Smooth muscle cell (in vitro differentiated cells): ENCODE measurements at regions not wholly inside any gene's neighbourhood (a gene's known extent, or its start where the extent isn't known, plus 50 kb on each side); places are given as distances from the start of the nearest gene placed in this dataset.

ENCODE experiments used
- DNase-seq: peaks from one replicate; lab custom pipeline; 2025; ENCODE audit not compliant: unreplicated experiment; lab: John Stamatoyannopoulos, UW
- H2AFZ ChIP-seq: fragments of 200-600 bp; sonication (generic); 2 replicates; pipeline ENCODE4 v1.6.0; 2016; ENCODE audit warnings: antibody characterized with exemption, low read depth, mild to moderate bottlenecking
- H3F3A ChIP-seq: fragments of 200-600 bp; sonication (generic); 2 replicates; pipeline ENCODE4 v1.6.0; 2017; ENCODE audit warnings: antibody characterized with exemption, low read depth
- H3K27ac ChIP-seq: fragments of 200-600 bp; sonication (generic); 2 replicates; pipeline ENCODE4 v1.5.1; 2016; ENCODE audit warnings: low read depth, mild to moderate bottlenecking
- H3K27me3 ChIP-seq: fragments of 200-600 bp; sonication (generic); 2 replicates; pipeline ENCODE4 v1.6.1; 2016; ENCODE audit warnings: low read depth, mild to moderate bottlenecking
- H3K36me3 ChIP-seq: fragments of 200-600 bp; sonication (generic); 2 replicates; pipeline ENCODE4 v1.5.1; 2016; ENCODE audit warnings: low read depth
- H3K4me1 ChIP-seq: fragments of 200-600 bp; sonication (generic); 2 replicates; pipeline ENCODE4 v1.5.1; 2016; ENCODE audit warnings: low read depth
- H3K4me2 ChIP-seq: fragments of 200-600 bp; sonication (generic); 2 replicates; pipeline ENCODE4 v1.6.0; 2016; ENCODE audit warnings: mild to moderate bottlenecking
- H3K4me3 ChIP-seq: fragments of 200-600 bp; sonication (generic); 2 replicates; pipeline ENCODE4 v1.5.1; 2016; ENCODE audit warnings: mild to moderate bottlenecking
- H3K79me2 ChIP-seq: fragments of 200-600 bp; sonication (generic); 2 replicates; pipeline ENCODE4 v1.6.0; 2016; ENCODE audit warnings: low read depth, mild to moderate bottlenecking
- H3K9ac ChIP-seq: fragments of 200-600 bp; sonication (generic); 2 replicates; pipeline ENCODE4 v1.6.0; 2016; ENCODE audit warnings: low read depth
- H3K9me3 ChIP-seq: fragments of 200-600 bp; sonication (generic); replicated peaks from 2 replicates; pipeline ENCODE4 v1.5.1; 2016; ENCODE audit warnings: low read depth
- H4K20me1 ChIP-seq: fragments of 200-600 bp; sonication (generic); 2 replicates; pipeline ENCODE4 v1.6.0; 2016; ENCODE audit warnings: low read depth
- CTCF ChIP-seq: fragments of 200-600 bp; sonication (generic); IDR thresholded peaks from 2 replicates; pipeline ENCODE4 v1.5.1; 2017; ENCODE audit warnings: borderline replicate concordance, mild to moderate bottlenecking, antibody characterized with exemption; ENCODE audit not compliant: insufficient read depth, poor library complexity, severe bottlenecking
- whole genome bisulfite sequencing: methylation state at CpG from one replicate; pipeline ENCODE4 v1.1.7; 2016; ENCODE audit warnings: low lambda C conversion rate; 5-methylcytosine and 5-hydroxymethylcytosine counted together

GRCh38 chr13:107091428-107091827, 523.5 kb upstream of the ARGLU1 start:
- WGBS = 89% methylated on average over 2 of the region's 2 CpGs
- no peaks in the 10 kb centered on the region for H3K27me3 ChIP-seq
- no peaks in the 10 kb centered on the region for H3K9me3 ChIP-seq
- H3K4me3 ChIP-seq = no peak overlapping the region
- no peak overlapping the region for H3K27ac ChIP-seq
- H3K36me3 ChIP-seq = no peaks in the 10 kb centered on the region
- no peak for DNase-seq
- no peak overlapping the region for H2AFZ ChIP-seq
- no peaks in the 10 kb centered on the region for H3F3A ChIP-seq
- no peak for TF ChIP-seq CTCF
- no peaks in the 10 kb centered on the region for H3K4me1 ChIP-seq
- no peak overlapping the region for H3K4me2 ChIP-seq
- no peaks in the 10 kb centered on the region for H3K79me2 ChIP-seq
- H4K20me1 ChIP-seq = no peaks in the 10 kb centered on the region
- no peak overlapping the region for H3K9ac ChIP-seq

- DNase-seq = no peak
- H3K4me1 ChIP-seq = no peaks in the 10 kb centered on the region
- H3F3A ChIP-seq = no peaks in the 10 kb centered on the region
- H3K27me3 ChIP-seq = no peaks in the 10 kb centered on the region
- H3K9me3 ChIP-seq = no peaks in the 10 kb centered on the region
- H2AFZ ChIP-seq = no peak overlapping the region
- TF ChIP-seq CTCF = no peak
- H3K4me2 ChIP-seq = no peak overlapping the region
- H3K9ac ChIP-seq = no peak overlapping the region
- H4K20me1 ChIP-seq = no peaks in the 10 kb centered on the region
- no peaks in the 10 kb centered on the region for H3K36me3 ChIP-seq
- H3K4me3 ChIP-seq = no peak overlapping the region
- H3K79me2 ChIP-seq = no peaks in the 10 kb centered on the region
- H3K27ac ChIP-seq = no peak overlapping the region
- 80% methylated on average over 1 of the region's 1 CpG for WGBS
Observed at GRCh38 chr13:107088061-107088460, 520.1 kb upstream of the ARGLU1 start.

- Histone ChIP-seq H3K4me1 (no peaks in the 10 kb centered on the region), H3F3A (no peaks in the 10 kb centered on the region), H3K4me3 (no peak overlapping the region), H3K27ac (no peak overlapping the region), H3K9me3 (no peaks in the 10 kb centered on the region), H2AFZ (no peak overlapping the region), H3K4me2 (no peak overlapping the region), H3K9ac (no peak overlapping the region), H3K36me3 (no peaks in the 10 kb centered on the region), H3K27me3 (peaks cover 4% of the 10 kb centered on the region), H4K20me1 (no peaks in the 10 kb centered on the region), H3K79me2 (no peaks in the 10 kb centered on the region)
- WGBS = 92% methylated on average over 1 of the region's 1 CpG
- DNase-seq = no peak
- TF ChIP-seq CTCF = no peak
Observed at GRCh38 chr13:107079423-107080049, 511.6 kb upstream of the ARGLU1 start.

- Histone ChIP-seq H3K4me2 (no peak overlapping the region), H3K4me1 (no peaks in the 10 kb centered on the region), H3K4me3 (no peak overlapping the region), H4K20me1 (no peaks in the 10 kb centered on the region), H2AFZ (no peak overlapping the region), H3K9ac (no peak overlapping the region), H3K79me2 (no peaks in the 10 kb centered on the region), H3K27ac (no peak overlapping the region), H3K9me3 (no peaks in the 10 kb centered on the region), H3F3A (no peaks in the 10 kb centered on the region), H3K27me3 (peaks cover 4% of the 10 kb centered on the region), H3K36me3 (no peaks in the 10 kb centered on the region)
- 90% methylated on average over 6 of the region's 6 CpGs for WGBS
- no peak for TF ChIP-seq CTCF
- DNase-seq = no peak
Observed at GRCh38 chr13:107078229-107078765, 510.4 kb upstream of the ARGLU1 start.
